GM18507 (cell line): ENCODE measurements at regions not wholly inside any gene's neighbourhood (a gene's known extent, or its start where the extent isn't known, plus 50 kb on each side); places are given as distances from the start of the nearest gene placed in this dataset.

Source experiments
- DNase-seq: peaks from one replicate; pipeline ENCODE4 v3.0.0; 2011; ENCODE audit warnings: low read depth; ENCODE audit not compliant: insufficient read length; ENCODE audit errors: extremely low spot score
- FAIRE-seq: peaks from 2 replicates; lab custom pipeline; 2011; peaks lifted over from hg19 to GRCh38; lab: Jason Lieb, UNC

GRCh38 chr1:221309723-221310122 is 430.5 kb downstream of the HLX start:
- DNase-seq (no peak), FAIRE-seq (no peak)

GRCh38 chr1:221310180-221310579 is 430.9 kb downstream of the HLX start:
- DNase-seq (no peak), FAIRE-seq (no peak)

- no peak for FAIRE-seq
- DNase-seq: no peak
Observed at GRCh38 chr1:221315330-221315729, 426.6 kb downstream of the DUSP10 start.

DNA sequence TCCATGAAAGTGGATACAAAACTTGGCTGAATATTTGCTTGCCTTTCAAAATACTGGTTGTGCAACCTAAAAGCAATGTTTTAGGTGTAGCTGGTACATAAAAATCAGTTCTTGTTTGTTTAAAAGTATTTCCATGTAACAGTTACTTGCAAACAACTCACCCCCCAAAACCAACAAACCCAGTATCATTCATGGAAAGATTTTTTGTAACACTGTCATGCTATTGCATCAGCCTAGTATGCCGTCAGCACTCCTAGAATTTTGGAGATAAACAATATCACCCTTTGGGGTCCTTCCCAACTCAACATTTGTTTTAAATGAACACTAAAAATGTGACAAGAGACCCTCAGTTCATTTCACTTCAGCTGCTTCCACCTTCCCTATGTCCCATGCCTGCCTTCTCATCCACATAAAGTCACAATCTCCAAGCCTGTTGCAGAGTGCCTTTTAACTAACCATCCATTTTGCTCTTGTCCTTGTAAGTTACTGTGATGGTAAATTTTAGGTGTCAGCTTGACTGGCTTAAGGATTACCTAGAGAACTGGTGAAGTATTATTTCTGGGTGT is 425.3 kb downstream of the DUSP10 start:
- no peak for FAIRE-seq
- DNase-seq: no peak

DNA sequence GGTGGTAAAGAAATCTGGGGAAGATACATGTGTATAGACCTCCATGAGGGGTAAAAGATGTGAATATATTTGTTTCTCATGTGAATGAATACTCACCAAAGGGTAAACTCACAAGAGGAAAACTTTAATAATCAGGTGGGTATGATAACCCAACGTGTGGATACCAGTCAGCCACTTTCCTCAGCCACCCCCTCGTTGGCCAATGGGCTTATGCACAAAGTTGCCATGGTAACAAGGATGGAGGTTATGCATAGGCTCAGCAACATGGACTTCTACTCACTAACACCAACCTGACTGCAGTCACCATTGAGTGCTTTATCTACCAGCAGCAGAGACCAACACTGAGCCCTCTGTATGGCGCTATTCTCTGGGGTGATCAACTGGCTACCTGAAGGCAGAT is 424.4 kb downstream of the DUSP10 start:
- no peak for FAIRE-seq
- no peak for DNase-seq

GRCh38 chr1:221327954-221328353 is 413.9 kb downstream of the DUSP10 start:
- no peak for FAIRE-seq
- no peak for DNase-seq

- FAIRE-seq (no peak), DNase-seq (no peak)
Observed at GRCh38 chr1:221328371-221328770, 413.5 kb downstream of the DUSP10 start.

DNA sequence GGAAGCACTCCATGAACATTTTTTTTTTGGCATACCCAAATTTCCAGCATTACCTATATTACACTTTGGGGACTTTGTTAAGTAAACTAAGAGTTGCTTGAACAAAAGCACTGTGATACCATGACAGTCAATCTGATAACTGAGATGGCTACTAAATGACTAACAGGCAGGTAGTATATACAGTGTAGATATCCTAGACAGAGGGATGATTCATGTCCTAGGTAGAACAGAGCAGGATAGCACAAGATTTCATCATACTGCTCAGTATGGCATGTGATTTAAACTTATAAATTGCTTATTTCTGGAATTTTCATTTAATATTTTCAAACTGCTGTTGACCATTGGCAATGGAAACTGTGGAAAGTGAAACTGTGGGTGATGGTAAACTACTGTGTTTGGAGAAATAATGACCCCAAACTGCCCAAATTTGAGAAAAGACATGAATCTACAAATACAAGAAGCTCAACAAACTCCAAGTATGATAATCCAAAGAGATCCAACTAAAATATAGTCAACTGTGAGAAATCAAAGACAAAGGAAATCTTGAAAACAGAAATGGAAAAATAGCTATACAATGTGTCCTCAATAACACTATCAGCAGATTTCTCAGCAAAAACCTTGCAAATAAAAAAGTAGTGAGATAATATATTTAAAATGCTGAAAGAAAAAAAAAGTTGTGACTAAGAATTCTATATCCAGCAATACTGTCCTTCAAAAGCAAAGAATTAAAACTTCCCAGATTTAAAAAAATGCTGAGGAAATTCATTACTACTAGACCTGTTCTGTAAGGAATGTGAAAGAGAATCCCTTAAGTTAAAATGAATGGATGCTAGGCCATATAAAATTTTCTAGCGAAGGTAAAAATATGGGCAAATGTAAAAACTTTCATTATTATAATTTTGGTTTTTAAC is 410.4 kb downstream of the DUSP10 start:
- no peak for FAIRE-seq
- DNase-seq: no peak

GRCh38 chr1:221334062-221334461 is 407.8 kb downstream of the DUSP10 start:
- no peak for FAIRE-seq
- no peak for DNase-seq

GRCh38 chr1:221335161-221336101 is 406.5 kb downstream of the DUSP10 start:
- DNase-seq: no peak
- FAIRE-seq: no peak

DNA sequence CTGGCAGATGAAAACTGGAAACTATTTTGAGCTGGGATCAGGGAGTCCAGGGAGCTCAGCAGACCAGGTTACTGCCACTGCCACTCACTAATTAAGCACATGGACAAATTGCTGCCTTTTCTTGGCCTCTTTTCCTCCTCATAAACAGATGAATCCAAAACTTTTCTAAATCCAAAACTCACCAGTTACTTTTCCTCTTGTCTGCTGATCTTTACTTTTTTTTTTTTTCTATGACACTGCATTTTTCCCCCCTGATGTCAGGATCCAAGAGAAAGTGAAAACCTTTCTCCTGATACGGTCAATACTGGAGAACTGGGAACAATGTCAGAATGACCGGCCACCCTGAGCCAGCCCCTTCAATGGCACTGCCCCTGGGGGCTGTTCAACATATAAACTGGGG is 405.8 kb downstream of the DUSP10 start:
- DNase-seq: no peak

DNA sequence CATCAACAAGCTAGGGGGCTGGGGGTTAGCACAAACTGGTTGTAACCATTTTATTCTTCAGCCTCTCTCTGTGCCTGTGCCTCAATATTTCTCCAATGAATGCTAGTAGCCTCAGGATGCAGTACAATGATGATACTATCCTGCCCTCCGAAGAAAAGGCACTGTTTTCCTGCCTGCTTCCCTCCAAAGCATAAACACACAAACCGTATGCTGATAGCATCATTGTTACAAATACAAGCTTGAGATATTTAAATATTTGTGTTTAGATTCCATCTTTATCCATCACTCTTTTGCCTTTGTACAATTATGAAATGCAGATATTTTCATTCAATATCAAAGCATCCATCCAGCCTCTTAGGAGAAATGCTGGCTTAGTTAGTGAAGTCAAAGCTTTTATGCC is 404.8 kb downstream of the DUSP10 start:
- FAIRE-seq (no peak), DNase-seq (no peak)

More for the DNA sequence above, 405.8 kb downstream of the DUSP10 start:
- FAIRE-seq: no peak

DNA sequence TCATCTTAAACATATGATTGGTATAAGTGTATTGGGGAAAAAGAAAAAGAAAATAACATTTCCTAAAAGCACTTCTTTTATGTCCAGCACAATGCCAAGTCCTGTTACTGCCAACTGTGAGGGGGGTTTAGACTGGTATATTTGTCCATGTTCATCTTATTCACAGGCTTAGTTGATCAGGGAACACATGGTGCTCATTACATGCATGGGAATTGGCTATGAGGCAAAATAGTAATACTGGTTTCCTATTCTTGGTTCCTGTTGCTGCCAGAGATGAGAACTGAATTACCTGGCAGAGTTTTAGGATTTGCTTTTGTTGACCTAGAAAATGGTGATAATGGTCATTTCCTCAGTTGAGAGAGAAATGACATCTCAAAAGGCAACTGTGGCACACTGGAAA is 398.8 kb downstream of the DUSP10 start:
- DNase-seq (no peak), FAIRE-seq (no peak)

- DNase-seq: no peak
- FAIRE-seq: no peak
Observed at GRCh38 chr1:221343607-221344006, 398.3 kb downstream of the DUSP10 start.

DNA sequence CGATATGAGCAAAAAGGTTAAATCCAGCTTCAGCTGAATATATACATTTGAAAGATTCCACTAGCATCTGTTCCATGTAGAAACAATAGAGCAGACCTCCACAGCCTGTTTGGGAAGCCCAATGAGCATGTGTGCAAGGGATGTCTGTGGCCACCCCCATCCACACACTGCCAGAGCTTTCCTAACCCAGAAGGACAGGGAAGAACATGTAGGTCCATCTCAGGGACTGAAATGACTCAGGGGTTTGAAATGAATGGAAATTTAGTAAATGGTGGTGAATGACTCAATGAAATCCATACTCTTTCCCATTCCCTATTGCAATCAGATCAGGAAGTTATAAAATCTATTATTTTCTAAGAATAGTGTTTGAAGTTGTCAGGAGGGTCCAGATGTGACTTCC is 397.2 kb downstream of the DUSP10 start:
- FAIRE-seq: no peak

GRCh38 chr1:221347706-221348105 is 394.2 kb downstream of the DUSP10 start:
- DNase-seq (no peak), FAIRE-seq (no peak)

More for the DNA sequence above, 397.2 kb downstream of the DUSP10 start:
- DNase-seq: no peak

- FAIRE-seq (no peak), DNase-seq (no peak)
Observed at GRCh38 chr1:221350091-221350490, 391.8 kb downstream of the DUSP10 start.

DNA sequence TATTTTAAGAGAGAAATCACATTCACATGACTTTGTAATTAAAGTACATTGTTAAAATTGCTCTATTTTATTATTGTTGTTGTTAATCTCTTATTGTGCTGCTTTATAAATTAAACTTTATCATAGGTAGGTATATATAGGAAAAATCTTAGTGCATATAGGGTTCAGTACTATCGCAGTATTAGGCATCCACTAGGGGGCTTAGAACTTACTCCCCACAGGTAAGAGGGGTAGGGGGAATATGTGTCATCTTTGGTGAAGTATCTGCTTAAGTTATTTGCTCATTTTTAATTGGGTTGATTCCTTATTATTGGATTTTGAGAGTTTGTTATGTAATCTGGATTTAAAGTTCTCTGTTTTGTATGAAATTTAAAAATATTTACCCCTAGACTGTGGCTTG is 385.2 kb downstream of the DUSP10 start:
- DNase-seq: no peak
- FAIRE-seq: no peak

- no peak for FAIRE-seq
- no peak for DNase-seq
Observed at GRCh38 chr1:221363039-221363438, 378.9 kb downstream of the DUSP10 start.

DNA sequence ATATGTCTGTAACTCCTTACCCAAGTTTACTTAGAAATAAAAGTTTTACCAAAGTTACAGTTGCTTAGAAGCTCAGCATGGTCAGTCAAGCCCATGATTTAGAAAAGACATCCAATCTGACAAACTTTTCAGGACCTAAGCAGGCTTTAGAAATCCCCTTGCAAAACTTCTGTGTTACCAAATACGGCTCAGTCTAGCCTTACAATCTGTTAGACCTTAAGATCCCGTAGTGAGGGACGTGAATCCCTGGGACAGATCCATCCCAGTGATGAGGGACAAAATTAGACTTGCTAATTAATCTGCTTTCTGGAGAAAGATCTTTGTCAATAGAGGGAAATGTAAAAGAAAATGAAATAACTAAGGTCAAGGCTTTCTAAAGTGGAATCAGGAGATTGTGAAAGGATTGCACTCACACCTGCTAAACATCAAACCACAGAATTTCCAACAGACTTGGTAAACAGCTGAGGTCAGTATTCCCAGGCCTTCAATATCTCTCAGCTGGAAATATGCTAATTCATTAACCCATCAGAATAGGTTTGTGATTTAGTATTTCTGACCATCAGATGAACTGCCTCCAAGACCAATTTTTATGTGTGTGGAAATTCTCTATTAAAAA is 375.3 kb downstream of the DUSP10 start:
- no peak for FAIRE-seq
- DNase-seq: no peak
